ENCODE measurements at regions not wholly inside any gene's neighbourhood (a gene's known extent, or its start where the extent isn't known, plus 50 kb on each side); places are given as distances from the start of the nearest gene placed in this dataset.

DNA sequence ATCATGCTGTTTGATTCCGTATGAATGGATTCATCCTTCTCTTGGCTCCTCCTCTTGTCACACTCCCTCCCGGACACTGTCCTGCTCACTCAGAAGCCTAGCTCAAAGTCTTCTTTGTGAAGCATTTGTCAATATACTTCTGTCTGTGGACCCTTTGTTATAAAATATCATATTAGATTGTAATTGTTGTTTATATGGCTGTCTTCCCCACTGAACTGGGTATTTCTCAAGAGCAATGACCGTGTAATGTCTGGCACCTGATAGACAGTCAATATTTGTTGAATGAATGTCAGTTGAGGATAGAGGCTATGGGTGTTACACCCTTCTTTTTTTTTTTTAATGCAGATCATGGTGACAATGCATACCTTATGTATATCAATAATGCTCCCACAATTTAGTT lies 335.3 kb downstream of the SOX4 start:
- TF ChIP-seq, protein P1, sequence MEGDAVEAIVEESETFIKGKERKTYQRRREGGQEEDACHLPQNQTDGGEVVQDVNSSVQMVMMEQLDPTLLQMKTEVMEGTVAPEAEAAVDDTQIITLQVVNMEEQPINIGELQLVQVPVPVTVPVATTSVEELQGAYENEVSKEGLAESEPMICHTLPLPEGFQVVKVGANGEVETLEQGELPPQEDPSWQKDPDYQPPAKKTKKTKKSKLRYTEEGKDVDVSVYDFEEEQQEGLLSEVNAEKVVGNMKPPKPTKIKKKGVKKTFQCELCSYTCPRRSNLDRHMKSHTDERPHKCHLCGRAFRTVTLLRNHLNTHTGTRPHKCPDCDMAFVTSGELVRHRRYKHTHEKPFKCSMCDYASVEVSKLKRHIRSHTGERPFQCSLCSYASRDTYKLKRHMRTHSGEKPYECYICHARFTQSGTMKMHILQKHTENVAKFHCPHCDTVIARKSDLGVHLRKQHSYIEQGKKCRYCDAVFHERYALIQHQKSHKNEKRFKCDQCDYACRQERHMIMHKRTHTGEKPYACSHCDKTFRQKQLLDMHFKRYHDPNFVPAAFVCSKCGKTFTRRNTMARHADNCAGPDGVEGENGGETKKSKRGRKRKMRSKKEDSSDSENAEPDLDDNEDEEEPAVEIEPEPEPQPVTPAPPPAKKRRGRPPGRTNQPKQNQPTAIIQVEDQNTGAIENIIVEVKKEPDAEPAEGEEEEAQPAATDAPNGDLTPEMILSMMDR (IDR thresholded peaks at IDR 0.05; ENCODE audit: insufficient read depth, low read length): no peak
- TF ChIP-seq GABPA (IDR thresholded peaks at IDR 0.05; ENCODE audit: low read depth) (no peak), SPI1 (IDR thresholded peaks at IDR 0.05; ENCODE audit: borderline replicate concordance, low read depth) (no peak), POLR2AphosphoS5 (IDR thresholded peaks at IDR 0.05; ENCODE audit: low read depth) (no peak)
- TF ChIP-seq, protein P2, sequence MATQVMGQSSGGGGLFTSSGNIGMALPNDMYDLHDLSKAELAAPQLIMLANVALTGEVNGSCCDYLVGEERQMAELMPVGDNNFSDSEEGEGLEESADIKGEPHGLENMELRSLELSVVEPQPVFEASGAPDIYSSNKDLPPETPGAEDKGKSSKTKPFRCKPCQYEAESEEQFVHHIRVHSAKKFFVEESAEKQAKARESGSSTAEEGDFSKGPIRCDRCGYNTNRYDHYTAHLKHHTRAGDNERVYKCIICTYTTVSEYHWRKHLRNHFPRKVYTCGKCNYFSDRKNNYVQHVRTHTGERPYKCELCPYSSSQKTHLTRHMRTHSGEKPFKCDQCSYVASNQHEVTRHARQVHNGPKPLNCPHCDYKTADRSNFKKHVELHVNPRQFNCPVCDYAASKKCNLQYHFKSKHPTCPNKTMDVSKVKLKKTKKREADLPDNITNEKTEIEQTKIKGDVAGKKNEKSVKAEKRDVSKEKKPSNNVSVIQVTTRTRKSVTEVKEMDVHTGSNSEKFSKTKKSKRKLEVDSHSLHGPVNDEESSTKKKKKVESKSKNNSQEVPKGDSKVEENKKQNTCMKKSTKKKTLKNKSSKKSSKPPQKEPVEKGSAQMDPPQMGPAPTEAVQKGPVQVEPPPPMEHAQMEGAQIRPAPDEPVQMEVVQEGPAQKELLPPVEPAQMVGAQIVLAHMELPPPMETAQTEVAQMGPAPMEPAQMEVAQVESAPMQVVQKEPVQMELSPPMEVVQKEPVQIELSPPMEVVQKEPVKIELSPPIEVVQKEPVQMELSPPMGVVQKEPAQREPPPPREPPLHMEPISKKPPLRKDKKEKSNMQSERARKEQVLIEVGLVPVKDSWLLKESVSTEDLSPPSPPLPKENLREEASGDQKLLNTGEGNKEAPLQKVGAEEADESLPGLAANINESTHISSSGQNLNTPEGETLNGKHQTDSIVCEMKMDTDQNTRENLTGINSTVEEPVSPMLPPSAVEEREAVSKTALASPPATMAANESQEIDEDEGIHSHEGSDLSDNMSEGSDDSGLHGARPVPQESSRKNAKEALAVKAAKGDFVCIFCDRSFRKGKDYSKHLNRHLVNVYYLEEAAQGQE (IDR thresholded peaks at IDR 0.05; ENCODE audit: insufficient replicate concordance, low read depth): no peak
